H1 (cell line): ENCODE measurements at regions not wholly inside any gene's neighbourhood (a gene's known extent, or its start where the extent isn't known, plus 50 kb on each side); places are given as distances from the start of the nearest gene placed in this dataset.

Experiments
- CEBPB ChIP-seq: IDR thresholded peaks from 2 replicates; pipeline ENCODE4 v1.6.1; 2012; ENCODE audit warnings: low read depth, low read length
- CHD1 ChIP-seq: IDR thresholded peaks from 2 replicates; pipeline ENCODE4 v1.6.1; 2012; ENCODE audit warnings: low read depth, low read length, improper control_type of control experiment
- EGR1 ChIP-seq: IDR thresholded peaks from 2 replicates; pipeline ENCODE4 v1.6.1; 2011; ENCODE audit warnings: low read depth, low read length, borderline replicate concordance
- GABPA ChIP-seq: IDR thresholded peaks from 2 replicates; pipeline ENCODE4 v1.6.1; 2011; ENCODE audit warnings: mild to moderate bottlenecking, low read length, moderate library complexity, borderline replicate concordance; ENCODE audit not compliant: insufficient read depth
- POLR2A ChIP-seq, 2 experiments: IDR thresholded peaks; 1 replicate in 1 of 2; 2 replicates in 1 of 2; pipeline ENCODE4 v1.6.1; 2011; ENCODE audit warnings: low read depth in 2 of 2, low read length in 2 of 2, mild to moderate bottlenecking in 2 of 2; ENCODE audit errors: control extremely low read depth in 1 of 2
- RXRA ChIP-seq: IDR thresholded peaks from 2 replicates; pipeline ENCODE4 v1.6.1; 2011; ENCODE audit warnings: low read depth, mild to moderate bottlenecking, low read length, moderate library complexity; ENCODE audit not compliant: insufficient read depth
- SP1 ChIP-seq: IDR thresholded peaks from 2 replicates; pipeline ENCODE4 v1.6.1; 2011; ENCODE audit warnings: low read depth, low read length
- SP2 ChIP-seq: IDR thresholded peaks from 2 replicates; pipeline ENCODE4 v1.6.1; 2012; ENCODE audit warnings: mild to moderate bottlenecking, low read length, inconsistent platforms
- TAF1 ChIP-seq: IDR thresholded peaks from 2 replicates; pipeline ENCODE4 v1.6.1; 2011; ENCODE audit warnings: mild to moderate bottlenecking, low read depth, low read length
- USF2 ChIP-seq: IDR thresholded peaks from 2 replicates; pipeline ENCODE4 v1.6.1; 2011; ENCODE audit warnings: low read length, improper control_type of control experiment
- ZNF274 ChIP-seq: IDR thresholded peaks from 2 replicates; pipeline ENCODE4 v1.7.0; 2012; ENCODE audit warnings: low read length, borderline replicate concordance; ENCODE audit errors: extremely low read depth
- TF ChIP-seq, protein P1 (sequence below), 3 experiments: IDR thresholded peaks; 1 replicate in 2 of 3; 2 replicates in 1 of 3; pipeline versions ENCODE4 v1.5.1 to v1.6.1; 2011; ENCODE audit warnings: low read length in 3 of 3, mild to moderate bottlenecking in 3 of 3, inconsistent platforms in 2 of 3, low read depth in 1 of 3, moderate library complexity in 1 of 3; ENCODE audit not compliant: insufficient read depth in 1 of 3; ENCODE audit errors: control extremely low read depth in 1 of 3
- TF ChIP-seq, protein P2 (sequence below): IDR thresholded peaks from 2 replicates; pipeline ENCODE4 v1.6.1; 2012; ENCODE audit warnings: inconsistent platforms

DNA sequence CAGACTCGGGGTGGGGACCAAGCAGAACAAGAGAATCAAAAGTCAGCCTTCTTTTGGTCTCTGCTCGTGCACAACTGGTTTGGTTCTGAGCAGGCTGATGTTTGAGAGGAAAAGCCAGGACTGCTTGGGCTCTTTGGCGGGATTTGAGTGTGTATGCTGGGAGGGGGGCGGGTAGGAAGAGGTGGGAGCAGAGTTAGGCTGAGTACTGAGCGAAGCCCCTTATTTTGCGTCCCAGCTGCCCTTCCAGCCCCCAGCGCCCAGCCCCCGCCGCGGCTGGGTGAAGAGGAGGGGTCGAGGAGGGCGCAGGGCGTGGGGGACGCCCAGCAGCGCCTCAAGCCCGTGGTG lies 153.5 kb upstream of the GOLIM4 start:
- no peak for TF ChIP-seq CEBPB
- TF ChIP-seq EGR1: no peak
- TF ChIP-seq, protein P1, sequence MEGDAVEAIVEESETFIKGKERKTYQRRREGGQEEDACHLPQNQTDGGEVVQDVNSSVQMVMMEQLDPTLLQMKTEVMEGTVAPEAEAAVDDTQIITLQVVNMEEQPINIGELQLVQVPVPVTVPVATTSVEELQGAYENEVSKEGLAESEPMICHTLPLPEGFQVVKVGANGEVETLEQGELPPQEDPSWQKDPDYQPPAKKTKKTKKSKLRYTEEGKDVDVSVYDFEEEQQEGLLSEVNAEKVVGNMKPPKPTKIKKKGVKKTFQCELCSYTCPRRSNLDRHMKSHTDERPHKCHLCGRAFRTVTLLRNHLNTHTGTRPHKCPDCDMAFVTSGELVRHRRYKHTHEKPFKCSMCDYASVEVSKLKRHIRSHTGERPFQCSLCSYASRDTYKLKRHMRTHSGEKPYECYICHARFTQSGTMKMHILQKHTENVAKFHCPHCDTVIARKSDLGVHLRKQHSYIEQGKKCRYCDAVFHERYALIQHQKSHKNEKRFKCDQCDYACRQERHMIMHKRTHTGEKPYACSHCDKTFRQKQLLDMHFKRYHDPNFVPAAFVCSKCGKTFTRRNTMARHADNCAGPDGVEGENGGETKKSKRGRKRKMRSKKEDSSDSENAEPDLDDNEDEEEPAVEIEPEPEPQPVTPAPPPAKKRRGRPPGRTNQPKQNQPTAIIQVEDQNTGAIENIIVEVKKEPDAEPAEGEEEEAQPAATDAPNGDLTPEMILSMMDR (IDR thresholded peaks at IDR 0.05; ENCODE audit: control extremely low read depth in 1 of 3, insufficient read depth in 1 of 3, low read depth in 1 of 3, low read length in 3 of 3): no peak
- no peak; a peak in 1 of 3 replicates for TF ChIP-seq POLR2A (IDR thresholded peaks at IDR 0.05; ENCODE audit: control extremely low read depth in 1 of 2, low read depth in 2 of 2, low read length in 2 of 2)
- TF ChIP-seq CHD1: no peak
- TF ChIP-seq ZNF274: no peak
- TF ChIP-seq, protein P2, sequence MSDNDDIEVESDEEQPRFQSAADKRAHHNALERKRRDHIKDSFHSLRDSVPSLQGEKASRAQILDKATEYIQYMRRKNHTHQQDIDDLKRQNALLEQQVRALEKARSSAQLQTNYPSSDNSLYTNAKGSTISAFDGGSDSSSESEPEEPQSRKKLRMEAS: no peak
- no peak for TF ChIP-seq GABPA
- no peak for TF ChIP-seq SP1
- TF ChIP-seq USF2: no peak
- no peak for TF ChIP-seq SP2
- no peak for TF ChIP-seq TAF1
- no peak for TF ChIP-seq RXRA
